H9 (cell line): ENCODE measurements at regions not wholly inside any gene's neighbourhood (a gene's known extent, or its start where the extent isn't known, plus 50 kb on each side); places are given as distances from the start of the nearest gene placed in this dataset.

Experiments used
- DNase-seq: peaks from one replicate; pipeline ENCODE4 v3.0.0-alpha.2; 2017
- H2AFZ ChIP-seq: one replicate; pipeline ENCODE4 v1.6.1; 2013; ENCODE audit warnings: mild to moderate bottlenecking, low read length, control low read depth, moderate library complexity
- H2AK5ac ChIP-seq: 2 replicates; pipeline ENCODE4 v1.6.1; 2013; ENCODE audit warnings: low read length, control low read depth, mixed read lengths; ENCODE audit not compliant: insufficient read length
- H2BK120ac ChIP-seq: one replicate; pipeline ENCODE4 v1.6.1; 2013; ENCODE audit warnings: low read depth, mild to moderate bottlenecking, low read length, control low read depth, inconsistent platforms; ENCODE audit not compliant: poor library complexity, severe bottlenecking
- H2BK12ac ChIP-seq: 2 replicates; pipeline ENCODE4 v1.6.1; 2013; ENCODE audit warnings: low read length, control low read depth, mixed read lengths, low read depth; ENCODE audit not compliant: insufficient read length
- H2BK15ac ChIP-seq: 2 replicates; pipeline ENCODE4 v1.6.1; 2013; ENCODE audit warnings: low read depth, low read length, control low read depth
- H2BK20ac ChIP-seq: one replicate; pipeline ENCODE4 v1.6.1; 2013; ENCODE audit warnings: low read depth, mild to moderate bottlenecking, low read length, control low read depth, inconsistent platforms; ENCODE audit not compliant: poor library complexity, severe bottlenecking
- H2BK5ac ChIP-seq: 2 replicates; pipeline ENCODE4 v1.6.1; 2013; ENCODE audit warnings: low read length, control low read depth, mixed read lengths; ENCODE audit not compliant: insufficient read length
- H3K14ac ChIP-seq: 2 replicates; pipeline ENCODE4 v1.6.1; 2013; ENCODE audit warnings: low read length, control low read depth; ENCODE audit not compliant: insufficient read depth
- H3K18ac ChIP-seq: 2 replicates; pipeline ENCODE4 v1.6.1; 2013; ENCODE audit warnings: low read depth, mild to moderate bottlenecking, mixed read lengths, low read length, control low read depth; ENCODE audit not compliant: insufficient read length
- H3K23ac ChIP-seq: 2 replicates; pipeline ENCODE4 v1.6.1; 2013; ENCODE audit warnings: low read length, control low read depth, mixed read lengths, low read depth; ENCODE audit not compliant: insufficient read length
- H3K23me2 ChIP-seq: 2 replicates; pipeline ENCODE4 v1.6.1; 2013; ENCODE audit warnings: low read depth, mild to moderate bottlenecking, mixed read lengths, low read length, control low read depth; ENCODE audit not compliant: insufficient read length, poor library complexity, severe bottlenecking
- H3K27ac ChIP-seq: 2 replicates; pipeline ENCODE4 v1.5.1; 2013; ENCODE audit warnings: low read length, control low read depth, mixed read lengths, low read depth; ENCODE audit not compliant: insufficient read length
- H3K27me3 ChIP-seq: 2 replicates; pipeline ENCODE4 v1.6.1; 2013; ENCODE audit warnings: low read length, control low read depth, inconsistent platforms; ENCODE audit not compliant: insufficient read depth
- H3K4ac ChIP-seq: 2 replicates; pipeline ENCODE4 v1.6.1; 2013; ENCODE audit warnings: low read depth, mild to moderate bottlenecking, control low read depth, inconsistent platforms, low read length, moderate library complexity
- H3K4me1 ChIP-seq: 2 replicates; pipeline ENCODE4 v1.6.1; 2013; ENCODE audit warnings: low read length, control low read depth, inconsistent platforms; ENCODE audit not compliant: insufficient read depth
- H3K4me2 ChIP-seq: 2 replicates; pipeline ENCODE4 v1.6.1; 2013; ENCODE audit warnings: low read length, control low read depth, mixed read lengths; ENCODE audit not compliant: insufficient read length, insufficient read depth
- H3K56ac ChIP-seq: 2 replicates; pipeline ENCODE4 v1.6.1; 2013; ENCODE audit warnings: low read depth, mild to moderate bottlenecking, mixed read lengths, low read length, control low read depth; ENCODE audit not compliant: insufficient read length
- H3K79me1 ChIP-seq: 2 replicates; pipeline ENCODE4 v1.6.1; 2013; ENCODE audit warnings: low read depth, mild to moderate bottlenecking, moderate library complexity, low read length, control low read depth, inconsistent platforms; ENCODE audit not compliant: insufficient read depth, poor library complexity, severe bottlenecking
- H3K79me2 ChIP-seq: 2 replicates; pipeline ENCODE4 v1.6.1; 2013; ENCODE audit warnings: low read length, control low read depth, inconsistent platforms; ENCODE audit not compliant: insufficient read depth
- H3K9ac ChIP-seq: 2 replicates; pipeline ENCODE4 v1.6.1; 2013; ENCODE audit warnings: low read length, control low read depth, mixed read lengths; ENCODE audit not compliant: insufficient read length; ENCODE audit errors: extremely low read depth
- H3K9me3 ChIP-seq: one replicate; pipeline ENCODE4 v1.6.1; 2013; ENCODE audit warnings: low read depth, low read length, inconsistent platforms; ENCODE audit not compliant: control insufficient read depth
- H3T11ph ChIP-seq: one replicate; pipeline ENCODE4 v1.6.1; 2013; ENCODE audit warnings: mild to moderate bottlenecking, low read length, control low read depth, inconsistent platforms
- H4K20me1 ChIP-seq: one replicate; pipeline ENCODE4 v1.6.1; 2013; ENCODE audit not compliant: control insufficient read depth, insufficient read length, insufficient read depth
- H4K5ac ChIP-seq: 2 replicates; pipeline ENCODE4 v1.6.1; 2013; ENCODE audit warnings: low read depth, mild to moderate bottlenecking, mixed read lengths, low read length, control low read depth; ENCODE audit not compliant: insufficient read length
- H4K8ac ChIP-seq: replicated peaks from 2 replicates; pipeline ENCODE4 v1.6.1; 2013; ENCODE audit warnings: low read length, control low read depth, mixed read lengths, low read depth; ENCODE audit not compliant: insufficient read length
- H4K91ac ChIP-seq: 2 replicates; pipeline ENCODE4 v1.6.1; 2013; ENCODE audit warnings: low read depth, mild to moderate bottlenecking, moderate library complexity, mixed read lengths, low read length, control low read depth; ENCODE audit not compliant: insufficient read length
- H3K27ac Mint-ChIP-seq, 3 experiments: 2 replicates in 2 of 3; 3 replicates in 1 of 3; pipeline ENCODE4 v1.8.0; 2020 to 2021; ENCODE audit warnings: mixed read lengths in 3 of 3, mild to moderate bottlenecking in 1 of 3, moderate library complexity in 1 of 3
- H3K27me3 Mint-ChIP-seq: 2 replicates; pipeline ENCODE4 v1.8.0; 2021; ENCODE audit warnings: low read depth, mild to moderate bottlenecking, moderate library complexity, mixed read lengths
- H3K36me3 Mint-ChIP-seq, 3 experiments: 2 replicates in 2 of 3; 3 replicates in 1 of 3; pipeline ENCODE4 v1.8.0; 2020 to 2021; ENCODE audit warnings: low read depth in 3 of 3, mixed read lengths in 3 of 3; ENCODE audit not compliant: insufficient read depth in 1 of 3
- H3K4me1 Mint-ChIP-seq, 2 experiments: 2 replicates each; pipeline ENCODE4 v1.8.0; 2020; ENCODE audit warnings: mixed read lengths in 2 of 2
- H3K4me3 Mint-ChIP-seq, 2 experiments: 2 replicates in 1 of 2; 3 replicates in 1 of 2; pipeline ENCODE4 v1.8.0; 2020 to 2021; ENCODE audit warnings: mild to moderate bottlenecking in 2 of 2, mixed read lengths in 2 of 2, moderate library complexity in 1 of 2
- H3K9me3 Mint-ChIP-seq, 2 experiments: 2 replicates in 1 of 2; 3 replicates in 1 of 2; pipeline ENCODE4 v1.8.0; 2020; ENCODE audit warnings: mild to moderate bottlenecking in 2 of 2, mixed read lengths in 2 of 2, moderate library complexity in 1 of 2
- WGBS: extraction: QIAGEN DNeasy Blood & Tissue Kit; methylation state at CpG from one replicate; pipeline ENCODE4 v1.1.7; 2013; ENCODE audit warnings: missing lambda C conversion rate, low lambda C conversion rate, mixed read lengths; ENCODE audit not compliant: insufficient read length; ENCODE audit errors: extremely low coverage; 5-methylcytosine and 5-hydroxymethylcytosine counted together
- TF ChIP-seq, protein P1 (sequence below): fragments of 200-600 bp; sonication (generic); conservative IDR thresholded peaks from 3 replicates; pipeline ENCODE4 v1.8.0; 2021; ENCODE audit warnings: antibody characterized with exemption, mild to moderate bottlenecking

DNA sequence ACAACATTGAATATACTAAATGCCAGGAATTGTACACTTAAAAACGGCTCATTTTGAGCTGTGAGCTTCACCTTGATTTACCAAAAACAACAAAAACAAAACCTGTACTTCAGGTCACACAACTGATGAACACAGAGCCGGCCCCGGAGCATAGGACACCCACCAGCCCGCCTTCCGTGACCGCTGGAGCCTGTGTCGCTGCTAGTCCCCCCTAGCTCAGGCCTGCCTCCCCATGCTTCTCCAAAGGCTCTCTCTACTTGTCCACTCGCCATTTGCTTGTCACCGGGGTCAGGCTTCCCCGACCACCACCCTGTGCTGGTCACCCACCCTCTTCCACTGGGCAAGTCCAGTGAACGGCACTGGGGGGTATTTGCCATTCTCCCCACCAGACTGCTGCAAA, 113.8 kb upstream of the TNRC6C start:
- Histone ChIP-seq H3K9ac (no peak overlapping the region), H3K79me1 (no peaks in the 10 kb centered on the region), H2AK5ac (no peak overlapping the region), H4K20me1 (no peaks in the 10 kb centered on the region), H4K5ac (no peak overlapping the region), H3K4me1 (no peaks in the 10 kb centered on the region), H3K23ac (no peak overlapping the region), H3K23me2 (no peaks in the 10 kb centered on the region), H3K4me2 (no peak overlapping the region), H3K56ac (no peak overlapping the region), H3K14ac (no peak overlapping the region), H2BK20ac (no peak overlapping the region), H2BK120ac (no peak overlapping the region), H2BK12ac (no peak overlapping the region), H3K27me3 (no peaks in the 10 kb centered on the region), H2AFZ (no peak overlapping the region), H4K8ac (no peak overlapping the region), H3K18ac (no peak overlapping the region), H3T11ph (no peak overlapping the region), H3K79me2 (no peaks in the 10 kb centered on the region), H3K4ac (no peak overlapping the region), H3K27ac (no peak overlapping the region), H4K91ac (no peak overlapping the region), H2BK5ac (no peak overlapping the region), H2BK15ac (no peak overlapping the region), H3K9me3 (no peaks in the 10 kb centered on the region)
- no peak for DNase-seq
- Mint-ChIP-seq H3K9me3 (no peaks in the 10 kb centered on the region), H3K27ac (no peak overlapping the region), H3K27me3 (peaks cover 4% of the 10 kb centered on the region), H3K36me3 (no peaks in the 10 kb centered on the region), H3K4me3 (no peak overlapping the region), H3K4me1 (peaks cover 6 to 14% of the 10 kb centered on the region in 2 experiments)
- no CpG with 5 or more reads among the region's 11 CpGs for WGBS
- TF ChIP-seq, protein P1, sequence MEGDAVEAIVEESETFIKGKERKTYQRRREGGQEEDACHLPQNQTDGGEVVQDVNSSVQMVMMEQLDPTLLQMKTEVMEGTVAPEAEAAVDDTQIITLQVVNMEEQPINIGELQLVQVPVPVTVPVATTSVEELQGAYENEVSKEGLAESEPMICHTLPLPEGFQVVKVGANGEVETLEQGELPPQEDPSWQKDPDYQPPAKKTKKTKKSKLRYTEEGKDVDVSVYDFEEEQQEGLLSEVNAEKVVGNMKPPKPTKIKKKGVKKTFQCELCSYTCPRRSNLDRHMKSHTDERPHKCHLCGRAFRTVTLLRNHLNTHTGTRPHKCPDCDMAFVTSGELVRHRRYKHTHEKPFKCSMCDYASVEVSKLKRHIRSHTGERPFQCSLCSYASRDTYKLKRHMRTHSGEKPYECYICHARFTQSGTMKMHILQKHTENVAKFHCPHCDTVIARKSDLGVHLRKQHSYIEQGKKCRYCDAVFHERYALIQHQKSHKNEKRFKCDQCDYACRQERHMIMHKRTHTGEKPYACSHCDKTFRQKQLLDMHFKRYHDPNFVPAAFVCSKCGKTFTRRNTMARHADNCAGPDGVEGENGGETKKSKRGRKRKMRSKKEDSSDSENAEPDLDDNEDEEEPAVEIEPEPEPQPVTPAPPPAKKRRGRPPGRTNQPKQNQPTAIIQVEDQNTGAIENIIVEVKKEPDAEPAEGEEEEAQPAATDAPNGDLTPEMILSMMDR: no peak
